Epithelial cell of proximal tubule (primary cell): ENCODE measurements at regions not wholly inside any gene's neighbourhood (a gene's known extent, or its start where the extent isn't known, plus 50 kb on each side); places are given as distances from the start of the nearest gene placed in this dataset.
"Not testable (repeated sequence)": the region's sequence is repeated elsewhere in the genome, so short reads cannot be mapped to it uniquely, and the experiment has no call there.

ENCODE experiments used
- DNase-seq: peaks from one replicate; pipeline ENCODE4 v3.0.0-alpha.2; 2011; ENCODE audit warnings: low read depth
- H3K4me3 ChIP-seq: 2 replicates; pipeline ENCODE4 v1.5.1; 2011; ENCODE audit warnings: low read depth, mild to moderate bottlenecking, low read length
- CTCF ChIP-seq: conservative IDR thresholded peaks from 2 replicates; pipeline ENCODE4 v1.5.1; 2012; ENCODE audit warnings: low read depth, mild to moderate bottlenecking, low read length

- no peak for DNase-seq
- no peak for TF ChIP-seq CTCF
- H3K4me3 ChIP-seq: no peak overlapping the region
These were observed 837.0 kb downstream of the DNAH5 start for GRCh38 chr5:13107537-13107936.

GRCh38 chr5:13081116-13081515 is 863.4 kb downstream of the DNAH5 start:
- no peak for TF ChIP-seq CTCF
- no peak overlapping the region for H3K4me3 ChIP-seq
- no peak for DNase-seq

GRCh38 chr5:13072936-13073335 is 871.6 kb downstream of the DNAH5 start:
- DNase-seq, H3K4me3 ChIP-seq: not testable (repeated sequence)

- DNase-seq: no peak
- no peak overlapping the region for H3K4me3 ChIP-seq
- TF ChIP-seq CTCF: no peak
These were observed 881.4 kb downstream of the DNAH5 start for GRCh38 chr5:13063088-13063487.

- H3K4me3 ChIP-seq: no peak overlapping the region
- no peak for DNase-seq
- TF ChIP-seq CTCF: no peak
These were observed 898.5 kb downstream of the DNAH5 start for GRCh38 chr5:13045897-13046551.

GRCh38 chr5:13034061-13034460 is 910.4 kb downstream of the DNAH5 start:
- TF ChIP-seq CTCF: no peak
- DNase-seq: no peak
- H3K4me3 ChIP-seq: no peak overlapping the region

- no peak for TF ChIP-seq CTCF
- no peak for DNase-seq
- no peak overlapping the region for H3K4me3 ChIP-seq
These were observed 915.3 kb downstream of the DNAH5 start for GRCh38 chr5:13029211-13029610.
